Activated T-cell treated with anti-CD3 and anti-CD28 coated beads, Interleukin-2, amount 50 U/mL, for 72 hours (primary cell): ENCODE measurements at regions not wholly inside any gene's neighbourhood (a gene's known extent, or its start where the extent isn't known, plus 50 kb on each side); places are given as distances from the start of the nearest gene placed in this dataset.
A peak's percentile ranks its signal among the peaks of the same experiment; 100 is the strongest.
"Not testable (repeated sequence)": the region's sequence is repeated elsewhere in the genome, so short reads cannot be mapped to it uniquely, and the experiment has no call there.

Experiments
- ATAC-seq, 2 donors: fragments of 150-1000 bp; cut with Tn5 transposase; replicated peaks in 1 of 2; 2 replicates each; pipeline ENCODE4 v1.10.0; 2021; ENCODE audit warnings: moderate library complexity in 2 of 2, mild to moderate bottlenecking in 1 of 2
- DNase-seq, 2 donors: peaks; one replicate each; pipeline ENCODE4 v3.0.0; 2021 to 2022; ENCODE audit warnings: mixed read lengths in 1 of 2
- H3K27ac Mint-ChIP-seq: one replicate; pipeline ENCODE4 v1.8.0; 2022; ENCODE audit warnings: mild to moderate bottlenecking, moderate library complexity, mixed read lengths
- H3K27me3 Mint-ChIP-seq: one replicate; pipeline ENCODE4 v1.8.0; 2022; ENCODE audit warnings: low read depth, mixed read lengths
- H3K36me3 Mint-ChIP-seq, 2 donors: one replicate each; pipeline ENCODE4 v1.8.0; 2022; ENCODE audit warnings: mixed read lengths in 2 of 2, mild to moderate bottlenecking in 1 of 2; ENCODE audit not compliant: insufficient read depth in 2 of 2
- H3K4me1 Mint-ChIP-seq: one replicate; pipeline ENCODE4 v1.8.0; 2022; ENCODE audit warnings: low read depth, mixed read lengths
- H3K4me3 Mint-ChIP-seq, 2 donors: one replicate each; pipeline ENCODE4 v1.8.0; 2022; ENCODE audit warnings: mild to moderate bottlenecking in 2 of 2, mixed read lengths in 2 of 2, moderate library complexity in 2 of 2
- H3K9me3 Mint-ChIP-seq, 2 donors: one replicate each; pipeline ENCODE4 v1.8.0; 2022; ENCODE audit warnings: mixed read lengths in 2 of 2

GRCh38 chr1:243074224-243074623, 180.9 kb downstream of the CEP170 start:
- not testable (repeated sequence) for H3K36me3 Mint-ChIP-seq, H3K9me3 Mint-ChIP-seq, H3K27me3 Mint-ChIP-seq, H3K4me3 Mint-ChIP-seq, DNase-seq, ATAC-seq, H3K4me1 Mint-ChIP-seq, H3K27ac Mint-ChIP-seq

DNA sequence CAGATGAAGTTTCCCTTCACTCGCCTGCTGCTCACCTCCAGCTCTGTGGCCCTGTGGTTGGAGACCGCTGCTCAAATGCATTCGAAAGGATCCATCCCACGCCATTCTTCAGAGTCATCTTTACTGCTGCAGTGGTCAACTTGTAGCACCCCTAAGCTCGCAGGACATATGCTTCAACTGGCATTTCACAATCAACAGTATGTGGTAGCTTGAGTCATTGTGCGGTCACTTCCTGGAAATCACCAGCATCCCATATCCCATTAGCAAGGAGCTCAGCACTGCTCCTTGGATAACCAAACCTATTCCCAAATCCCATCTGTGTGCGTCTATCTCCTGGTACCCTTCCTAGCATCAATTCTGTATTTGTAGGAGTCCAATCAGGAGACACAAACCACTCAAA, 188.0 kb downstream of the CEP170 start:
- H3K36me3 Mint-ChIP-seq, H3K9me3 Mint-ChIP-seq, H3K4me1 Mint-ChIP-seq, DNase-seq, H3K27me3 Mint-ChIP-seq, ATAC-seq, H3K27ac Mint-ChIP-seq, H3K4me3 Mint-ChIP-seq: not testable (repeated sequence)

- H3K9me3 Mint-ChIP-seq, ATAC-seq, DNase-seq, H3K36me3 Mint-ChIP-seq, H3K4me1 Mint-ChIP-seq, H3K27ac Mint-ChIP-seq, H3K27me3 Mint-ChIP-seq, H3K4me3 Mint-ChIP-seq: not testable (repeated sequence)
These were observed 193.1 kb downstream of the CEP170 start for GRCh38 chr1:243061965-243062364.

DNA sequence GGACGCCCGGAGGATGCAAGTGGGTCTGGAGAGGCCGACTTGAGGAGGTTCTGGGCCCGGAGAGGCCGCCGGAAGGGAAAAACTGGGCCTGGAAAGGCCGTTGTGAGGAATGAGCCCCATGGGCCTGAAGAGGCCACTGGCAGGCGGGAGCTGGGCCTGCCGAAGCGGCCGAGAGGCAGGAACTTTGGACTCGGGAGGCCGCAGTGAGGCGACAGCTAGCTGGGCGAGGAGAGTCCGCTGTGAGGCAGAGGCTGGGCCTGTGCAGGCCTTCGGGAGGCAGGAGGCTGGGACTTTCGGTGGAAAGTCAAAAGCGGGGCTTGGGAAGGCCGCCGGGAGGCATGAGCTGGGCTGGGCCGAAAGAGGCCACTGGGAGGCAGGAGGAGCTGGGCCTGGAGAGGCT, 199.6 kb downstream of the CEP170 start:
- not testable (repeated sequence) for H3K36me3 Mint-ChIP-seq, ATAC-seq, H3K4me1 Mint-ChIP-seq, H3K4me3 Mint-ChIP-seq, H3K27me3 Mint-ChIP-seq, H3K9me3 Mint-ChIP-seq, DNase-seq, H3K27ac Mint-ChIP-seq

GRCh38 chr1:243055091-243055490, 200.0 kb downstream of the CEP170 start:
- H3K9me3 Mint-ChIP-seq, H3K4me1 Mint-ChIP-seq, H3K4me3 Mint-ChIP-seq, H3K27me3 Mint-ChIP-seq, ATAC-seq, H3K36me3 Mint-ChIP-seq, DNase-seq, H3K27ac Mint-ChIP-seq: not testable (repeated sequence)

DNA sequence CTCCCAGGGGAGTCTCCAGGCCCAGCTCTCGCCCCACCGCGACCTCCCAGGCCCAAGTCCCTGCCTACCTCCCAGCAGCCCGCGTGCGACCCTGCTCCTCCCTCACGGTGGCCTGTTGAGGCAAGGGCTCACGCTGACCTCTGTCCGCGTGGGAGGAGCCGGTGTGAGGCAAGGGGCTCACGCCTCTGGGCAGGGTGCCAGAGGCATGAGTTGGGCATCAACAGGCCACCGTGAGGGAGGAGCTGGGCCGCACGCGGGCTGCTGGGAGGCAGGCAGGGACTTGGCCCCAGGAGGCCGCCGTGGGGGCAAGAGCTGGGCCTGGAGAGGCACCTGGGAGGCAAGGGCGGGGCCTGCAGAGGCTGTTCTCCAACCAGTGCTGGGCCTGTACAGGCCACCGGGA, 200.4 kb downstream of the CEP170 start:
- not testable (repeated sequence) for H3K27me3 Mint-ChIP-seq, DNase-seq

DNA sequence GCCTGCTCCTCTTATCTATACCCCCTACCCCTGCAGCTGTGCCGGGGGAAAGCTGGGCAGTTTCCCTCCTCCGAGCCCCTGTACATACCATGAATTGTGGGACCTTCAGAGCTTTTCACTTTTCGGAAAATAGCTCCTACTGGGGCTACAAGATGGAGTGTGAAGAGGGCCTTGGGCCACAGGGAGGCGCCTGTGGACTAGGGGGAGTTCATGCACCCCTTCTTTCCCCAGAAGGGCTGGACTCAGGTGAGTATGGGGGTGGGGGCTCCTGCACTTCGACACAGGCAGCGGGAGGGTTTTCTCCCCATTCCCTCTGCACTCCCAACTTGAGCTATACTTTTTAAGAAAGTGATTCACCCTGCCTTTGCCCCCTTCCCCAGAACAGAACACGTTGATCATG, 202.0 kb downstream of the CEP170 start:
- not testable (repeated sequence) for ATAC-seq, H3K27me3 Mint-ChIP-seq, H3K36me3 Mint-ChIP-seq, DNase-seq, H3K4me1 Mint-ChIP-seq, H3K27ac Mint-ChIP-seq, H3K9me3 Mint-ChIP-seq, H3K4me3 Mint-ChIP-seq

More for the DNA sequence above, 200.4 kb downstream of the CEP170 start:
- H3K27ac Mint-ChIP-seq, ATAC-seq, H3K4me3 Mint-ChIP-seq, H3K36me3 Mint-ChIP-seq, H3K9me3 Mint-ChIP-seq, H3K4me1 Mint-ChIP-seq: not testable (repeated sequence)

DNA sequence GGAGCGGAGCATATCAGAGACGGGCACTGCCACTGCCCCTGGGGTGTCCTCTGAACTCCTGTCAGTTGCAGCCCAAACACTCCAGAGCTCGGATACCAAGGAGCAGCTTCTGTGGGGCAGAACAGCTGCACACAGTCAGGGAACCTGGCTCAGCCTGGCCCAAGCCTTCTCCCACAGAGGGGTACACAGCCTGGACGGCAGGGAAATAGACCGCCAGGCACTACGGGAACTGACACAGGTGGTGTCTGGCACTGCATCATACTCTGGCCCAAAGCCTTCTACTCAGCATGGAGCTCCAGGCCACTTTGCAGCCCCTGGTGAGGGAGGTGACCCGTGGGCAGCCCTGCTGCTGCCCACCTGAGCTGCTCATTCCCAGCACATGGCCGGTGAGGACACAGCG, 204.5 kb downstream of the CEP170 start:
- H3K9me3 Mint-ChIP-seq, H3K27ac Mint-ChIP-seq, ATAC-seq, H3K27me3 Mint-ChIP-seq, H3K4me1 Mint-ChIP-seq, H3K4me3 Mint-ChIP-seq, DNase-seq, H3K36me3 Mint-ChIP-seq: not testable (repeated sequence)

- H3K4me1 Mint-ChIP-seq, H3K27me3 Mint-ChIP-seq, H3K27ac Mint-ChIP-seq, H3K36me3 Mint-ChIP-seq, H3K9me3 Mint-ChIP-seq, ATAC-seq, H3K4me3 Mint-ChIP-seq, DNase-seq: not testable (repeated sequence)
These were observed 205.4 kb downstream of the CEP170 start for GRCh38 chr1:243049716-243050115.

DNA sequence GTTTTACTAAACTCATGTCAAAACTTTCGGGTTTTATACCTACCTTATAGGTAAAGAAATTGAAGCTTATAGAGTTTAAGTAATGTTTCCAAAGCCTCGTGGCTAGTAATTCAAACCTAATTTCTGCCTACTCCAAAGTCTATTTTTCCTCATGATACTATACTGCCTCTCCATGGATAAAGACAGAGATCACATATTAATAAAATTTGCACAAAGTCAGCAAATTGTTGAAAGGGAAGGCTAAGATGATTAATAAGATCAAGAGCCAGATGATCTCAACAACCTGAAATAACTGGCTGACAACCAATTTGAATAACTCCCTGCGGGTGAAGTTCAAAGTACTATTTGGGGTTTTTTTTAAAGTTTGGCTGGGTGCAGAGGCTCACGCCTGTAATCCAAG, 233.7 kb downstream of the CEP170 start:
- not testable (repeated sequence) for H3K36me3 Mint-ChIP-seq, DNase-seq, H3K4me1 Mint-ChIP-seq, H3K4me3 Mint-ChIP-seq, H3K27me3 Mint-ChIP-seq, H3K27ac Mint-ChIP-seq, H3K9me3 Mint-ChIP-seq, ATAC-seq

DNA sequence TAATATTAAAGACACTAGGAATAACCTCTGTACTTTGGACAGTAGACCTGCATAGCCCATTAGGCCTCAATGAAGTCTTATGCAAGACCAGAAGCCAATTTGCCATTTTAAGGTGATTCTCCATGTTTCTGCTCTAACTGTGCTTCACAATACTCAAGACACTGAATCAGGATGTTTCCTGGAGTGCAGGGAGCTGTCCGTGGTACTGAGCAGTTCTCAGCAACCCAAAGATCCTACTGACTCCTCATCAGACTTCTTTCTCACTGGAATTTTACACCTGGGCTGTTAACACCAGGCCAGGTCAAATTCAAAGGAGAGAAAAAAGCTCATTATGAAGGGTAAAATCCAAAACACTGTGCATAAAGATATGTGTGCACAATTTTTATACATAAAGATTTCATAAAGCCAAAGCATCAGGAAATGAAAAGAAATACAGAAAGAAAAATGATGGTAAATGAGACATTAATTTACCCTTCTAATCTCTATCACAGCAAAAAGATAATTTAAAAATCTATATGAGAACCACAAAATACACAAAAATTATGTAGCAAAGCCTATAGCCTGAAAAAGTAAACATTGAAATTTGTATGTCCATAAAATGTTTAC, 235.9 kb downstream of the CEP170 start:
- not testable (repeated sequence) for H3K27ac Mint-ChIP-seq, H3K27me3 Mint-ChIP-seq, H3K4me3 Mint-ChIP-seq, H3K9me3 Mint-ChIP-seq, H3K36me3 Mint-ChIP-seq, H3K4me1 Mint-ChIP-seq, ATAC-seq
- peak; percentile 16 to 32 for DNase-seq

- H3K4me3 Mint-ChIP-seq, ATAC-seq, H3K4me1 Mint-ChIP-seq, H3K27me3 Mint-ChIP-seq, H3K9me3 Mint-ChIP-seq, H3K36me3 Mint-ChIP-seq, H3K27ac Mint-ChIP-seq: not testable (repeated sequence)
- peak in 1 of 2 donors; percentile 0 for DNase-seq
These were observed 244.4 kb downstream of the CEP170 start for GRCh38 chr1:243010719-243011118.

GRCh38 chr1:243001003-243001402, 254.1 kb downstream of the CEP170 start:
- H3K27ac Mint-ChIP-seq, ATAC-seq, H3K36me3 Mint-ChIP-seq: not testable (repeated sequence)

DNA sequence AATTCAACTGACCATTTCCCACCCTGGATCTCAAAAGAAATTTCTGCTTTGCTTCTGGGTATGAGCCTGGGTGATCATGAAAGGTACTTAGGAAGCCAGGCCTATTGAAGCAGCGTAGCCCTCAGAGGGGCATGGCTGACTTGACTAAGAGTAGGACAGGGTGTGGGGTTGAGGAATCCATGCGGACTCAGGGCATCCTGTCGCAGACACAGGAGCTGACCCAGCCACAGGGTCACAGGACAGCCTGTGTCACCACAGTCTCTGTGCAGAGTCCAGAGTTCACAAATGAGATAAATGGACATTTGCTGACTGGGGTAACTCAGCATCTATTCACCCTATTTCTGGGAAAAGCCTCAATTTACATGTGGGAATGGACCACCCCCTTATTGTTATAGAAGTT, 262.3 kb downstream of the CEP170 start:
- DNase-seq, H3K4me1 Mint-ChIP-seq, H3K27me3 Mint-ChIP-seq, H3K4me3 Mint-ChIP-seq, H3K36me3 Mint-ChIP-seq, ATAC-seq, H3K9me3 Mint-ChIP-seq, H3K27ac Mint-ChIP-seq: not testable (repeated sequence)

More at GRCh38 chr1:243001003-243001402, 254.1 kb downstream of the CEP170 start:
- not testable (repeated sequence) for DNase-seq, H3K27me3 Mint-ChIP-seq, H3K9me3 Mint-ChIP-seq, H3K4me3 Mint-ChIP-seq, H3K4me1 Mint-ChIP-seq
